GM13976 (cell line): ENCODE measurements at regions not wholly inside any gene's neighbourhood (a gene's known extent, or its start where the extent isn't known, plus 50 kb on each side); places are given as distances from the start of the nearest gene placed in this dataset.

ENCODE experiments used
- DNase-seq: peaks from one replicate; pipeline ENCODE4 v3.0.0; 2012; ENCODE audit warnings: low spot score
- CTCF ChIP-seq: IDR thresholded peaks from 2 replicates; pipeline ENCODE4 v1.5.1; 2012; ENCODE audit warnings: borderline replicate concordance, mild to moderate bottlenecking; ENCODE audit not compliant: insufficient read depth; ENCODE audit errors: extremely low read depth, missing control alignments, control extremely low read depth
- in situ Hi-C: fragments of 300-500 bp; cut with MboI; formaldehyde crosslinking; loops from one replicate; pipeline ENCODE4 v1.12.0; 2022; ENCODE audit warnings: low sequenced_read_pairs, mixed read lengths, inconsistent platforms; ENCODE audit not compliant: unreplicated experiment

- in situ Hi-C loops, result no loop called here
- no peak for TF ChIP-seq CTCF
- DNase-seq, result no peak
These were observed 355.6 kb upstream of the KAZN start for GRCh38 chr1:14242870-14243269.

GRCh38 chr1:14245954-14246353 is 352.5 kb upstream of the KAZN start:
- no peak for DNase-seq
- in situ Hi-C loops, result no loop called here

DNA sequence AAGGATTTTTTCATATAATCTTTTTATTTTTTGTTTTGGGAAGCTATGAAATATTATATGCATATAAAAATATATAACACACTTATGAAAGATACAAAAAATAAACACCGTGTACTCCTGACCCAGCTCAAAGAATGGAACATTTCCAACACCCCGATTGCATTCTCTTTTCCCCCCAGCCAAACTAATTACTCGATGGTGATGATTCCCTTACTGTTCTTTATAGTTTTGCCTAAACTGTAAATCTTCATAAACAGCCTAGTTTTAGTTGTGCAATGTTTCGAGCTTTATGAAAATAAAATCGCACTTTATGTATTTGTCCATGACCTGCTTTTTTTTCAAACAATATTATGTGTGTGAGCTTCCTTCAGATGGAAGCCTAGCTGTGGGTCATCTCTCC is 352.0 kb upstream of the KAZN start:
- no peak for DNase-seq
- in situ Hi-C loops, result no loop called here
- no peak for TF ChIP-seq CTCF

More at GRCh38 chr1:14245954-14246353, 352.5 kb upstream of the KAZN start:
- TF ChIP-seq CTCF, result no peak

GRCh38 chr1:14247666-14248065 is 350.8 kb upstream of the KAZN start:
- no peak for TF ChIP-seq CTCF
- in situ Hi-C loops, result no loop called here
- DNase-seq, result no peak

DNA sequence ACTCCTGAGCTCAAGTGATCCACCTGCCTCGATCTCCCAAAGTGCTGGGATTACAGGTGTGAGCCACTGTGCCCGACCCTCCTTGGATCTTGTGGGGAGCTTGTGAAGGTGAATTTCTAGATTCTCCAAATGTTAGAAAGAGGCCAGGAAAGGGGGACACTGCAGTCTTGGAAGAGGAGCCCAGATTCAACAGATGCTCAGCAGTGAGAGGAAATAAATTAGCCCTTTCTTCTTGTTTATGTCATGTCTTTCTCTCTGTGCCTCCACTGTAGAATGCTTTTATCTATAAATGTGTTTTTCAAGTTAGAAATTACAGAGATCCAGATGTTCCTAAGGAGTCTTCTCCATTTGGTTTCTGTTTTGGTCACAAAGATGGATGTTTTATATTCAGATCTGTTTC is 346.6 kb upstream of the KAZN start:
- in situ Hi-C loops, result no loop called here
- no peak for DNase-seq
- TF ChIP-seq CTCF, result no peak

- in situ Hi-C loops, result no loop called here
- DNase-seq, result no peak
- TF ChIP-seq CTCF, result no peak
These were observed 344.8 kb upstream of the KAZN start for GRCh38 chr1:14253676-14254075.

GRCh38 chr1:14254251-14254650 is 344.2 kb upstream of the KAZN start:
- no peak for DNase-seq
- no peak for TF ChIP-seq CTCF
- in situ Hi-C loops, result no loop called here
